ENCODE measurements at regions not wholly inside any gene's neighbourhood (a gene's known extent, or its start where the extent isn't known, plus 50 kb on each side); places are given as distances from the start of the nearest gene placed in this dataset.
"Not testable (repeated sequence)": the region's sequence is repeated elsewhere in the genome, so short reads cannot be mapped to it uniquely, and the experiment has no call there.

GRCh38 chr17:31717251-31717650, 141.8 kb downstream of the COPRS start:
- FAIRE-seq; DNase-seq (ENCODE audit: low spot score): not testable (repeated sequence)

- no peak for FAIRE-seq
- DNase-seq (ENCODE audit: low spot score) = no peak
Observed at GRCh38 chr17:31715446-31715845, 143.6 kb downstream of the COPRS start.

- no peak for FAIRE-seq
- DNase-seq (ENCODE audit: low spot score) = no peak
Observed at GRCh38 chr17:31704483-31704882, 154.6 kb downstream of the COPRS start.

GRCh38 chr17:31702041-31702440, 157.0 kb downstream of the COPRS start:
- FAIRE-seq = no peak
- DNase-seq (ENCODE audit: low spot score) = no peak

DNA sequence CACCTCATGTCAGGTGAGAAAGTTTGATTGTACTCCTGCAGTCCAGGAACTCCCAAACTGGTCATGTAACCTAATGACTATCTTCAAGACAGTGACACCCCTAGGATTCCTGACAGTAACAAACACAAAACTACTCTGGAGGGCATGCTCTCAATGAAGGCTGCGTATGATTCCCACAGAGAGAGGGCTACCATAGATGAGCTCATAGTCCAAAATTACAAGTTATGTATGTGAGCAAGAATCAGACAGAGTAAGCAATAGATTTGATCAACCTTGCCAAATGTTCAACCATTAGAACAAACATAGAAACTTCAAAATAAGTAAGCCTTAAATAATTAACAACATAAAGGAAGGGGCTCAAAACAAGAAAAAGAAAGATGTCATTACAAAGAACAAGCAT, 158.1 kb downstream of the COPRS start:
- DNase-seq (ENCODE audit: low spot score) = no peak
- no peak for FAIRE-seq

GRCh38 chr17:31699886-31700285, 159.2 kb downstream of the COPRS start:
- FAIRE-seq = no peak

GRCh38 chr17:31699281-31699680, 159.8 kb downstream of the COPRS start:
- FAIRE-seq (no peak), DNase-seq (ENCODE audit: low spot score) (no peak)

More at GRCh38 chr17:31699886-31700285, 159.2 kb downstream of the COPRS start:
- no peak for DNase-seq (ENCODE audit: low spot score)

- FAIRE-seq = no peak
- DNase-seq (ENCODE audit: low spot score) = no peak
Observed at GRCh38 chr17:31698751-31699150, 160.3 kb downstream of the COPRS start.

GRCh38 chr17:31697838-31698237, 161.2 kb downstream of the COPRS start:
- DNase-seq (ENCODE audit: low spot score) (no peak), FAIRE-seq (no peak)

- DNase-seq (ENCODE audit: low spot score) (no peak), FAIRE-seq (no peak)
Observed at GRCh38 chr17:31696703-31697325, 162.2 kb downstream of the COPRS start.

DNA sequence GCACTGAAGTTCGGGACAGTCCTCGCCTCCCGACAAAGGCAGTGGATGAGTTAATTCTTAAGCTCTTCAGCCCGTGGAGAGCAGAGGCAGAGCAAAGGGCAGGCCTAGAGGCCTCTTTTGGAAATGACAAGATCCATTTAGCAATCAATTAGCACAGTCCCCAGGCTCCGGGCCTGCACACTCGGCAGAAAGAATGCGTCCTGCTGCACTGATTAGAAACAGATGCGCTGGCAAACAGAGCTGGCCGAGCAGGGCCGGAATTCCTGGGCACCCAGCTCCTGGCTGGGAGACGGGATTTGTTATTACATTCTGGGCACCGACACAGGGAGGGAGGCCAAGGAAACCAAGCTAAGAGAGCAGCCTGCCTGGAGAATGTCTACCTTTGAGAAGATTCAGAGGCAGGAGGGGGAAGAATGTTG, 162.9 kb downstream of the COPRS start:
- FAIRE-seq = no peak
- no peak for DNase-seq (ENCODE audit: low spot score)

- no peak for DNase-seq (ENCODE audit: low spot score)
- no peak for FAIRE-seq
Observed at GRCh38 chr17:31695456-31696090, 163.5 kb downstream of the COPRS start.

DNA sequence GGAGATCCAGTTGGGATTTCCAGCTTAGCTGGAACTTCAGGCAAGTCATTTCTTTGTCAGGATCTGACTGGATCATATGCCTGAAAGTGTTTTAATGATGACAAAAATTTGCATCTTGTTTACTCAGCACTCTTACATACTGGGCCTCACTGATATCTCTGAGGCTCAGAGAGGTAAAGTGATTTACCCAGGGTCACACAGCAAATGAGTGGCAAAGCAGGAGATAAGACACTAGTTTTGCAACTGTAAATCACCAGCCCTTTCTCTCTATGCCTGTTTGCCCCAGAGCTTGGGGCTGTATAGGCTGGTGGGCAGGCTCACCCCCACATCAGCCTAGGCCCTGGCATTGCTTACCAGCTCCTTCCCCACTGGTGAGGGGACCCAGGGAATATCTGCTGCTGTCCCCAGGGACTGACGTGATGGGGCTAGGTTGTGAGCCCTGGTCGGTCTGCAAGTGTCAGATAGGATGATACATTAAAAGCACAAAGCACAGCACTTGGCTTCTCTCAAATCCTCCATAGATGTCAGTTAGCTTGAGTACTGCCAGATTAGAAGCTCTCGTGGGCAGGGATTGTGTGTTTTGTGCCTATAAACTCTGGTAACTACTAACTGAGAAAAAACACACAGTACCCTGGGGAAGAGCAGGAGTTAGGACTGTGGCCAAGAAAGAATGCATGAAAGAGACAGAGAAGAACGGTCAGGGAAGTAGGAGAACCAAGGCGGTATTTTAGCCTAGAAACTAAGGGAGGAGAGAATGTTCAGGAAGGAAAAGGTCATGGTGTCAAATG, 165.4 kb downstream of the COPRS start:
- no peak for FAIRE-seq
- DNase-seq (ENCODE audit: low spot score) = no peak

GRCh38 chr17:31692632-31693031, 166.4 kb downstream of the COPRS start:
- DNase-seq (ENCODE audit: low spot score) = no peak

DNA sequence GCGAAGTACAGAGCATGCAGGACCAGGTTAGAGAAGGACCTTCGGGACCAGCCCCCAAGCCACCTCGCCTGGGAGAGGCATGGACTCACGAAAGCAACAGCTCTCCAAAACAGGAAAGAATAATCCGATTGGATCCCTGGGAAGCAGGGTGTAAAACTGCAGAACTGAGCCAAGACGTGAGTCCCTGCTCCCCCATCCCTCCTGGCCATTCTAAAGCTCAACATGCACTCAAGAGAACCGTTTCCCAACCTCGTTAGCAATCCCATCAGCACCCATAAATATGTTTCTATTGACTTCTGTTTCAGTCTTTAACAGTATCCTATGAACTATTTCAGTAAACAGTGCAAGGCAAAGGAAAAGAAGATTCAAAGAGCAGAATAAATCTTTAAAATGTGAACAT, 167.0 kb downstream of the COPRS start:
- DNase-seq (ENCODE audit: low spot score) = no peak
- no peak for FAIRE-seq

More at GRCh38 chr17:31692632-31693031, 166.4 kb downstream of the COPRS start:
- no peak for FAIRE-seq

- no peak for FAIRE-seq
- DNase-seq (ENCODE audit: low spot score) = no peak
Observed at GRCh38 chr17:31691251-31691905, 167.7 kb downstream of the COPRS start.

DNA sequence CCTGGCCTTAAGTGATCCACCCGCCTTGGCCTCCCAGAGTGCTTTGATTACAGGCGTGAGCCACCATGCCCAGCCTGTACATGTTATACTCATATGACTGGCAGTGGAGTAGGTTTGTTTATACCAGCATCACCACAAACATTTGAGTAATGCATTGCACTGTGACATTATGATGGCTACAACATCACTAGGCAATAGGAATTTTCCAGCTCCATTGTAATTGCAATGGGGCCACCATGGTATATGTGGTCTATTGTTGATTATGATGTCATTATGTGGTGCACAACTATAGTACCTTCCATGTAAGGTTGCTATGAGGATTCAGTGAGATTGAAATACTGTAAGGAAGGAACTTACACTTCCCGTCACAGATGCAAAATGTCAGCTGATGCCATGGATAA, 168.9 kb downstream of the COPRS start:
- DNase-seq (ENCODE audit: low spot score) = no peak
- no peak for FAIRE-seq

DNA sequence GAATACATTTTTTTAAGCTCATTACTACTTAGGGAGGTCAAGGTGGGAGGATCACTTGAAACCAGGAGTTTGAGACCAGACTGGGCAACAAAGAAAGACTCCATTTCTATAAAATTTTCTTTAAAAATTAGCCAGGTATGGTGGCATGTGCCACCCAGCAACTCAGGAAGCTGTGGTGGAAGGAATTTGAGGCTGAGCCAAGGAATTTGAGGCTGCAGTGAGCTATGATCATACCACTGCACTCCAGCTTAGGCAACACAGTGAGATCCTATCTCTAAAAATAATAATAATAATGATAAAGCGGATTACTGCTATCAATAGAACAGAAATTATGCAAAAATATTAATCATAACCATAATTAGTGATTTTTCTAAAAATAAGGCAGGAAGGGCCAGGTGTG, 170.3 kb downstream of the COPRS start:
- peak; percentile 27 for DNase-seq (ENCODE audit: low spot score)
- FAIRE-seq = peak; percentile 83

GRCh38 chr17:31687505-31688126, 171.4 kb downstream of the COPRS start:
- FAIRE-seq = peak; percentile 55
- DNase-seq (ENCODE audit: low spot score) = no peak

GRCh38 chr17:31686495-31686894, 172.5 kb downstream of the COPRS start:
- FAIRE-seq (no peak), DNase-seq (ENCODE audit: low spot score) (no peak)

DNA sequence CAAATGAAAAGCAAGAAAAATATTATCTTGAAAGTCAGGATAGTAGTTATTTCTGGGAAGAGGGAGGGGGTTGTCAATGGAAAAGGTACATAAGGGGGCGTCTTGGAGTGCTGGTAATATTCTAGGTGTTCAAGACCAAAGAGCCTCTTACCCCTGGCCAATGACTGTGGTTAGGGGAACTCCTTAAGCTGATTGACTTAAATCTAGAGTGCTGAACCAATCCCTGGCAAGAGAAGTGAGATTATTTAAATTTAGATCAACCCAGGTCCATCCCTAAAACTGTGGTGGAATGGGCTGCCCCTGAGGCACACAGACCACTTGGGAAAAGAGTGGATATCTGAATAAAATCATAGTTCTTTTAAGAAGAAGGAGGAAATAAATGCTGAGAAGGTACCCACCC, 174.1 kb downstream of the COPRS start:
- DNase-seq (ENCODE audit: low spot score) (no peak), FAIRE-seq (no peak)
